ENCODE measurements at regions not wholly inside any gene's neighbourhood (a gene's known extent, or its start where the extent isn't known, plus 50 kb on each side); places are given as distances from the start of the nearest gene placed in this dataset.

DNA sequence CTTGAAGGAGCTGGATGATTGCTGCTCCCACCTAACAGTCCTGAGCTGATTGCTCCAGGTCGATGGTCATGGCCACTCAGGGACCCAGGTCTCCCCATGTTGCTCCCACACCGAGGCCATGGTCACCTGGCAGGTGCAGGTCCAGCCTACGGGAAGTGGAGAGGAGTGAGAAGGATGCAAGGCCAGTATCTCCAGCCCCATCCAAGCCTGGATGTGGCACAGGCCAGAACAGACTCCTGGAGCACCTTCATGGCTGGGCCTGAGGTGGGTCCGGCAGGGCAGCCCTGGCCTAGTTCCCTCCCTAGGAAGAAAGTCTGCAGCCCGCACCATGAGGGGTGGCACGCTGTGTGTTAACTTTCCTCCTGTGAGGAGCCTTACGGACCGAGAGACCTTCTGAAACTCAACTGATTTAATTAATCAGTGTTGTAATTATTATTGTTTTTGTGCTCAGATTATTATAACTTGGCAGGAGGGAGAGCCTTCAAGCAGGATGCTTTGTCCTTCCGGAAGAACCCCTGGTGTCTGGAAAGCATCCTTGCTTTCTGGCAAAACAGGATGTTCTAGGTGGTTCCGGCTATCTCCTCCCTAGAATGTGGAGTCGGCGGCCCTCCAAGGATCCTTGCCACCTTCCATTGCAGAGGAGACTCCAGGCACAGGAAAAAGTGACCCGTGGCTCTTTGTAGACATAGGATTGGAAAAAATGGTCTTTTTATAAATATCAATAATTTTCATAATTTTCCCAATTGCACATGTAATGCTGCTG lies 92.3 kb upstream of the ADRA2C start:
- H3K36me3 ChIP-seq (ENCODE audit: insufficient read depth): no peaks in the 10 kb centered on the region
- no peaks in the 10 kb centered on the region for H3K4me1 ChIP-seq (ENCODE audit: insufficient read depth)
- DNase-seq (ENCODE audit: extremely low spot score): no peak
- no peak overlapping the region for H3K4me3 ChIP-seq (ENCODE audit: low read depth, low read length)
- H3K27ac ChIP-seq (ENCODE audit: low read depth): no peak overlapping the region
- 90% methylated on average over 13 of the region's 13 CpGs for WGBS

DNA sequence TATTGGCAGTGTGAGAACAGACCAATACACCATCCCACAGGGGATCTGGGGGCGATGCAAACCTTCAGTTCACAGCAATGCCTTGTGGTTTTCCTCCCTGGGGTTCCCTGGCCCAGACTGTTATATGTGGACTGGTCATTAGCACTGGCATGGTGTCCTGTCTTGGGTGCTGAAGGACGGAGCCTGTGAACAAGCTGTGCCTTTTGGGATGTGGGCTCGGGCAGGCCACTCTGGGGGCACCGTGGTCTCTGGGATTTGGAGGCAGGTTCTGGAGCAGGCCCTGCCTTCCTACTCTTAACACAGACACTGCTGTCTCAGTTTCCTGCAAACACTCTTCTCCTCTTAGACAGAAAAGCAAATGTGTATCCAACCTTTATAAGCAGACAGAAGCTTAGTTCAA lies 93.0 kb upstream of the ADRA2C start:
- WGBS: 93% methylated on average over 4 of the region's 4 CpGs
- no peak for DNase-seq (ENCODE audit: extremely low spot score)
- Histone ChIP-seq H3K27ac (ENCODE audit: low read depth) (no peak overlapping the region), H3K36me3 (ENCODE audit: insufficient read depth) (no peaks in the 10 kb centered on the region), H3K4me3 (ENCODE audit: low read depth, low read length) (no peak overlapping the region), H3K4me1 (ENCODE audit: insufficient read depth) (no peaks in the 10 kb centered on the region)

DNA sequence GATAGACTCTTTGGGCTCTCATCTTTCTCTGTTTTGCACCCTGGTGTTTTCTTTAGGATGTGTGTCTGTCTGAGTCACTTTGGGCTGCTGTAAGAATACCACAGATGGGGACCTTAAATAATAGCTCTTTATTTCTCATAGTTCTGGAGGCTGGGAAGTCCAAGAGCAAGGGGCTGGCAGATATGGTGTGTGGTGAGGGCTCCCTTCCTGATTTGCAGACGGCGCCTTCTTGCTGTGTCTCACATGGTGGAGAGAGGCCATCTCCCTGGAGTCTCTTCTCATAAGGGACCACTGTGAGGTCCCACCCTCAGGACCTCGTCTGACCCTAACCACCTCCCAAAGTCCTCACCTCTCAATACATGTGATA lies 93.7 kb upstream of the ADRA2C start:
- 88% methylated on average over 3 of the region's 3 CpGs for WGBS
- DNase-seq (ENCODE audit: extremely low spot score): no peak

DNA sequence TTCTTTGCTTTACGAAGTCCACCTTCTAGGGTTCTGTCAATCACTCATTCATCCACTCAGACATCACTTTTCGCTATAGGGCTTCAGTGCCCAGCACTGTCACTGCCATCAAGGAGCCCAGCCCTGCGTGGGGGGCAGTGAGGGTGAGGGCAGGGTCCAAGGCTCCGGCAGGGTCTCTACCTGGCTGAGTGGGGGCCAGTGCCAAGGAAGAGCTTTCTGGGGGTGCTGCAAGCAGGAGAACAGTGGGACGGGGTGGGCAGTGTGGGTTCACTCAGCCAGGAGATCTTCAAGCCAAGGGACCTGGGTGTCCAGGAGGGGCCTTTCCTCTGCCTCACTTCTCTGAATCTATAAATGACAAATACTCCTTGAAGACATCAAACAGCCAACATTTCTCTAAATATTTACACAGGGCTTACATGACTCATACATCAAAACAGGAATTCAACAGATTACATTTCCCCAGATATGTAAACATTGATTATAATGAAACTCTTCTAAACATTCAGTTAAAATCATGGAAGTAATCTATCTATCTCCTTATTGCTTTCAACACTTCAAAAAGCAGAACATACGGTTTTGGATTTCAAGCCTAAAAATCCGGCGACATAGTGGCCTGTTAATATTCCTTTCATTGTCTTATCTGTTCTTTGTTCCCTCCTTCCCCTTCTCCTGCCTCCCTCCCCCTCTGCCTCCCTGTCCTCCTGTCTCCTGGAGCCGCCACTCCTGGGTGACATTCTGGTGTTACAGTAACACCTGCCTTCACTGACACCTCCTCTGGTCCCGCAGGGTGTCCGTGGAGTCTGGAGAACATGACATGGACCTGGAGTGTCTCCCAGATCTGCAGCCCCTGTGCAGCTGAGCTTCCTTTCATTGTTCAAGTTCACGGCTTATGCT lies 94.4 kb upstream of the ADRA2C start:
- no peak for DNase-seq (ENCODE audit: extremely low spot score)
- Histone ChIP-seq H3K4me1 (ENCODE audit: insufficient read depth) (no peaks in the 10 kb centered on the region), H3K36me3 (ENCODE audit: insufficient read depth) (no peaks in the 10 kb centered on the region), H3K4me3 (ENCODE audit: low read depth, low read length) (no peak overlapping the region), H3K27ac (ENCODE audit: low read depth) (no peak overlapping the region)
- WGBS: 43% methylated on average over 12 of the region's 12 CpGs

More for the DNA sequence above, 93.7 kb upstream of the ADRA2C start:
- Histone ChIP-seq H3K4me1 (ENCODE audit: insufficient read depth) (no peaks in the 10 kb centered on the region), H3K4me3 (ENCODE audit: low read depth, low read length) (no peak overlapping the region), H3K36me3 (ENCODE audit: insufficient read depth) (no peaks in the 10 kb centered on the region), H3K27ac (ENCODE audit: low read depth) (no peak overlapping the region)

DNA sequence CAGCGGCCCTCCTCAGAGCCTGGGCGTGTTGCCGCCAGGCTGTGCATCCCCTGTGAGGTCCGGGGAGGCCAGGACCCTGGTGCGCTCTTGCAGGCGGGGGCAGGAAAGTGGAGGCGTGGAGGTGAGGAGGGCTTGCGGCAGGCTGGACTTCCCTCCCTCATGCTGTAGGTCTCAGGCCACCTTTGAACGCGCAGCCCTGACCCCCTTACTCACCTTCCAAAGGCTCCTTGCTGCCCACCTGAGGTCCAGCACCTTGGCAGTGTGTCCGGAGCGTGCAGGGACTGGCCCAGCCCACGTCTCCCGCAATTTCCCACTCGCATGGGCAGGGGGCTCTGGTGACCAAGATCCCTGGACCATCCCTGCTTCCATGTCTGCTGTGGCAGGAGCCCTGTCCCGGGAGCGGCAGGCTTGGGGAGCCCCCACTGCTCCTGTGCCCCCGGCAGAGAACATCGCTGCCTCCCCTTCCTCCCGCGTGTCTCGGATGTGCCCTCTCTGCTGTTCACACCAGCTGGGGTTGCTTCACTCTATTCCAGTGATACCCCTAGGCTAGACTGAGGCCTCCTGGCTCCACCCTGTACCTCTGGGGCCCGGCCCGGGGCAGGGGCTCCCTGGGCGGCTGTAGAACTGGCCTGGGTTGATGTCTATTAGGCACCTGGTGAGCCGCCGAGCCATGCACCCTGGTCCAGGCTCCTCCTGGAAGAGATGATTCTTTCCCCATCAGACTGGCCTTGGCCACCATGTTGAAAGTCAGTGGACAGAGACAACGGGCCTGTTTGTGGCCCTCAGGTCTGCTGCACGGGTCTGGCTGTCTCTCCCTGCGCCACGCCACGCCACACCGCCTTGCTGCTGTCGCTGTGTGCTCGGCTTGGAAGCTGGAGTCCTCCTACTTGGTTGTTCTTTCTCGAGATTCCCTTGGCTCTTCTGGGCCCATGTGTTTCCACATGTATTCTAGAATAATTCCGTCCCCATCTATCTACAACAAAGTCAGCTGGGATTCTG lies 95.4 kb upstream of the ADRA2C start:
- no peak for DNase-seq (ENCODE audit: extremely low spot score)
- Histone ChIP-seq H3K4me1 (ENCODE audit: insufficient read depth) (no peaks in the 10 kb centered on the region), H3K27ac (ENCODE audit: low read depth) (no peak overlapping the region), H3K36me3 (ENCODE audit: insufficient read depth) (no peaks in the 10 kb centered on the region), H3K4me3 (ENCODE audit: low read depth, low read length) (no peak overlapping the region)
- 87% methylated on average over 37 of the region's 37 CpGs for WGBS

DNA sequence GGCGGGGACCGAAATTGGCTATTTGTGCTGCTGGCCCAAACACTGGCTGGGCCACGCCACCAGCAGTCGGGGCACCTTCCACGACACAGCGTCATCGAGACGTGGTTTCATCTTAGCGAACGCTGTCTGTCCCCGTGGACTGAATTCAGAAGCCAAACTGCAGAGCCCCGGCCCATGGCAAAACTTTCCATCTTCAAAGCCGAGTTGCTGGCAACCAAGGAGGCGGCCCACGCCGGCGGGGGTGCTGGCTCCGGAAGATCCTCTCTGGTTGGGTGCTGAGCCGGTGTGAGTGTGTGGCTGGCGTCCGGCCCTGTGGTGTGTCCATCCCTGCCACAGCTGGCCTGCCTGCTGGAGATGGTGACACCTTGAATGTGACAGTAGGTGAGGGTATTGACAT lies 96.6 kb upstream of the ADRA2C start:
- Histone ChIP-seq H3K4me3 (ENCODE audit: low read depth, low read length) (no peak overlapping the region), H3K36me3 (ENCODE audit: insufficient read depth) (no peaks in the 10 kb centered on the region), H3K27ac (ENCODE audit: low read depth) (no peak overlapping the region), H3K4me1 (ENCODE audit: insufficient read depth) (no peaks in the 10 kb centered on the region)
- WGBS: 93% methylated on average over 21 of the region's 21 CpGs
- DNase-seq (ENCODE audit: extremely low spot score): no peak

DNA sequence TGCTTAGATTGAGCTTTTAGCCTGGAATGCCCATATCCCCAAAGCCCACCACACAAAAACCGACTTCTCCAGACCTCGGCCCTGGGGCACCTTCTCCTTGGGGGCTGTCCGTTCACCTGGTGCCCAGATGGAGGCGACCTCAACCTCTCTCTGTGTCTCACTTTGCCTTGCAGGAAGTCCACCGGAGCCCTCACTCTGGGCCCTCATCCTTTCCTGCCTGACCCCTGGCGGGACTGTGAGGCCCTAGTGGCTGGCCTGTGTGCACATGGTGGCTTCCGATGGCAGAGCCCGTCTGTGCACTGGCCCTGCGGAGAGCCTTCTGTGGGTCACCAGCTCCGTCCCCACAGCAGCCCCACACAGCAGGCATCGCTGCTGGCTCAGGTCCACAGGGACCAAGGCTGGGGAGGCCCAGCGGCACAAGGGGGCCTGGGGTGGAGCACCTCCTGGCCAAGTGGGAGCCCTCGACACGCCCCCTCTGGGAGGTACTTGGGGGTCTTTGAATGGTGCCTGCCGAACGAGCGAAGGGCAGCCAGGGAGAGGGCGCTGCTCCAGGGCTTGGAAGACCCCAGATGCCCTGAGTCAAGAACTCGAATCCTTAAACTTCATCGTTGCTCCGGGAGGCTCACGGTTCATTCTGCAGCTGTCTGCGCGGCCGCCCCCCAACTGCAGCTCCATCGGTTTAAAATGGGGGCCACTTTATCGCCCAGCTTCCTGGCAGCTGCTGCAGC lies 97.2 kb upstream of the ADRA2C start:
- Histone ChIP-seq H3K4me1 (ENCODE audit: insufficient read depth) (no peaks in the 10 kb centered on the region), H3K36me3 (ENCODE audit: insufficient read depth) (no peaks in the 10 kb centered on the region), H3K27ac (ENCODE audit: low read depth) (no peak overlapping the region), H3K4me3 (ENCODE audit: low read depth, low read length) (no peak overlapping the region)
- DNase-seq (ENCODE audit: extremely low spot score): no peak
- 90% methylated on average over 27 of the region's 27 CpGs for WGBS

DNA sequence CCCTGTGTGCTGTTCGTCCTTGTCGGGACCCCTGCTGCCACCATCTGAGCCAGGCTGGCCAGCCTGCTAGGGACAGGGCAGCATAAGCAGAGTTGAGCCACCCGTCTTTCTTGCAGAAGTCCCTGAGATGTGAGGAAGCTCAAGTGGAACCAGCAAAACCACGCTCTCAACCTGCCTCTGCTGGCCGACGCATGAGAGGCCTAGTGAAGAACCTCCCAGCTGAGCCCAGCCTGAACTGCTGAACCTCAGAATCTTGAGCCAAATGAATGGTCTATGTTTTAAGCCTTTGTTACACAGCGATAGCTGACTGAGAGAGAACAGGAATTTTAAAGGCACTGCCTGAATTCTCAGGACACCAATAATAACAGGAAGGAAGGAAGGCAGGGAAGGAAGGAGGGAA lies 98.9 kb upstream of the ADRA2C start:
- no peaks in the 10 kb centered on the region for H3K4me1 ChIP-seq (ENCODE audit: insufficient read depth)
- no peak for DNase-seq (ENCODE audit: extremely low spot score)
- no peak overlapping the region for H3K27ac ChIP-seq (ENCODE audit: low read depth)
- 82% methylated on average over 7 of the region's 7 CpGs for WGBS
- H3K36me3 ChIP-seq (ENCODE audit: insufficient read depth): no peaks in the 10 kb centered on the region
- no peak overlapping the region for H3K4me3 ChIP-seq (ENCODE audit: low read depth, low read length)

DNA sequence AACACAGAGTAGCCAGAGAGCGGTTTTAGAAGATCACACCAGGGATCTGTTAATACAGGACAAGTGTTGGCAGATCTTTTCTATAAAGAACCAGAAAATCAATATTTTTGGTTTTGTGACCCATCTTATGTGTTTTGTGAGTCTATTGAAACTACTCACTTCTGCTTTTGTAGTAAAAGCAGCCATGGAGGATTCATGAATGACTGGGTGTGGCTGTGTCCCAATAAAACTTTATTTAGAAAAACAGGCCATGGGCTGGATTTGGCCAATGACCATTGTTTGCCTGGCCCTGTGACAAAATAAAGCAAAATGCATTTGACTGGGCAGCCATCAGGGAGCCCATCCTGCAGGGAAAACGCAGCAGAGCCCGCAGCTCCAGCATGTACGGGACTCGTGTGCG lies 99.9 kb upstream of the ADRA2C start:
- Histone ChIP-seq H3K27ac (ENCODE audit: low read depth) (no peak overlapping the region), H3K36me3 (ENCODE audit: insufficient read depth) (no peaks in the 10 kb centered on the region), H3K4me1 (ENCODE audit: insufficient read depth) (no peaks in the 10 kb centered on the region), H3K4me3 (ENCODE audit: low read depth, low read length) (no peak overlapping the region)
- DNase-seq (ENCODE audit: extremely low spot score): no peak
- 94% methylated on average over 6 of the region's 6 CpGs for WGBS

DNA sequence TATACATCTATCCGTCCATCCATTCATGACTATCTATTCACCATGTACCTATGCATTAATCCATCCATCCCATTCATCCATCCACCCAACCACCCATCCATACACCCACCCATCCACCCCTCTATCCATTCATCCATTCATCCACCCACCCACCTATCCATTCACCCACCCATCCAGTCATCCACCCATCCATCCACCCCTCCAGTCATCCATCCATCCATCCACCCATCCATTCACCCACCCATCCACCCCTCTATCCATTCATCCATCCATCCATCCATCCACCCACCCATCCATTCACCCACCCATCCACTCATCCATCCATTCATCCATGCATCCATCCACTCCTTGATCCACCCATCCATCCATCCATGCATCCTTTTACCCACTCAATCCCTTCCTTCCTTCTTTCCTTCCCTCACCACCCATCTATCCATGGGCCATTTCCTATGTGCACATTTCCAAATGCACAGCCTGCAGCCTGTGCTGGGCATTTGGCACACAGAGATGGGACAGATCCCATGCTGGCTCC lies 100.8 kb upstream of the ADRA2C start:
- no peaks in the 10 kb centered on the region for H3K4me1 ChIP-seq (ENCODE audit: insufficient read depth)
- WGBS: 83% methylated on average over 1 of the region's 1 CpG
- no peak overlapping the region for H3K27ac ChIP-seq (ENCODE audit: low read depth)
- H3K36me3 ChIP-seq (ENCODE audit: insufficient read depth): no peaks in the 10 kb centered on the region
- DNase-seq (ENCODE audit: extremely low spot score): no peak
- no peak overlapping the region for H3K4me3 ChIP-seq (ENCODE audit: low read depth, low read length)

DNA sequence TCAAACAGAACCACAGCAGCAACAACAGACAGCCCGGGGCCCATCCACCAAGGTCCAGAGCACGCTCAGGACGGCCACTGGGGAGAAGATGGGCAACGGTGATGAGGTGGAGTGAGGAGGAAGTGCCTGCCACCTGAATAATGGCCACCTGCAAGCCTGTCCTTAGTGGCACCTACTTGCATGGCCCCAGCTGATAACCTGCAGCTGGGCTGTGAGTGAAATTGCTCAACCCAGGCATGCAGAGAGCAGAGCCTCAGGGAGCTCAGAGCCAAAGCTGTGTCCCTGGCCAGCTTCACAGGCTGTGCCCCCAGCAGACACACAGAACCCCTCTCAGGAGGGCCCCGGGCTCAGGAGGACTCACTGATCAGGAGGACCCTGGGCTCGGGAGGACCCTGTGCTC lies 102.4 kb upstream of the ADRA2C start:
- no peak overlapping the region for H3K27ac ChIP-seq (ENCODE audit: low read depth)
- H3K36me3 ChIP-seq (ENCODE audit: insufficient read depth): no peaks in the 10 kb centered on the region
- DNase-seq (ENCODE audit: extremely low spot score): no peak
- WGBS: 73% methylated on average over 6 of the region's 6 CpGs
- H3K4me3 ChIP-seq (ENCODE audit: low read depth, low read length): no peak overlapping the region
- no peaks in the 10 kb centered on the region for H3K4me1 ChIP-seq (ENCODE audit: insufficient read depth)

DNA sequence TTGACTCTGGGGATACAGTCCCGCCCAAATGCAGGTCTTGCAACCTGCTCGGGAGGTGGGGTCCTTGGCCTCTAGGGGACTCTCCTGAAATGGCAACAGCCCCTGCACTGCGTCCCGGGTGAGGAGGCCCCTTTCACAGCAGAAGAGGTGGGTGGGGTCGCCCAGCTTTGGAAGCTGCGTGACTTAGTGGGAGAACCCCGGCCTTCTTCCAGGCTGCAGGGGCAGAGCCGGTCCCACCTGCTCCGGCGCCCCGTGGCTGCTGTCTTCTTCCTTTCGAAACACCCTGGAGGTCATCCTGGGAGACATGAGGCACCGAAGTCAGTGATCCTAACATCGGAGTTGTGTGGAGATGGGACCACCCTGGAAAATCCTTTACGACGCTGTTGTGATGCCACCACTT lies 103.7 kb upstream of the ADRA2C start:
- H3K27ac ChIP-seq (ENCODE audit: low read depth): no peak overlapping the region
- H3K4me1 ChIP-seq (ENCODE audit: insufficient read depth): no peaks in the 10 kb centered on the region
- WGBS: 84% methylated on average over 16 of the region's 16 CpGs
- no peak for DNase-seq (ENCODE audit: extremely low spot score)
- H3K4me3 ChIP-seq (ENCODE audit: low read depth, low read length): no peak overlapping the region
- H3K36me3 ChIP-seq (ENCODE audit: insufficient read depth): no peaks in the 10 kb centered on the region

DNA sequence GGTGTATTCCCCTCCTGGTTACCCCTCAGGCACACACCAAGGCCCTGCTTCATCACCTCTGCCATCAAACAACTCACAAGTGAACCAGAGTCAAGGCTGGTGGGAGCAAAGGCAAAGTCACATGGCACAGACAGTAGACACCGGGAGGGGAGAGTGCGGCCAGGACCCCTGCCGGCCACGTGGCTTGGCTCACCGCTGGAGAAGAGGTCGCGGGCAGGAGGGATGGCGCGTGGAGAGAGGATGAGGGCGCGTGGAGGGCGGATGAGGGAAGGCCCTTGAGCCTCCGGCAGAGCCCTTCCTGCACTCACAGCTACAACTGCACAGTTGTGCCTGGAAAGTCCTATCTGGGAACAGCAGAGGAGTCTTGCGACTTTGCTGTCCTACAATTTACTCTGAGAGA lies 104.2 kb upstream of the ADRA2C start:
- WGBS: 78% methylated on average over 14 of the region's 14 CpGs
- Histone ChIP-seq H3K36me3 (ENCODE audit: insufficient read depth) (no peaks in the 10 kb centered on the region), H3K4me3 (ENCODE audit: low read depth, low read length) (no peak overlapping the region), H3K4me1 (ENCODE audit: insufficient read depth) (no peaks in the 10 kb centered on the region), H3K27ac (ENCODE audit: low read depth) (no peak overlapping the region)
- DNase-seq (ENCODE audit: extremely low spot score): no peak

Data from urinary bladder (tissue), 3 donors.